ENCODE measurements at regions not wholly inside any gene's neighbourhood (a gene's known extent, or its start where the extent isn't known, plus 50 kb on each side); places are given as distances from the start of the nearest gene placed in this dataset.
"Not testable (repeated sequence)": the region's sequence is repeated elsewhere in the genome, so short reads cannot be mapped to it uniquely, and the experiment has no call there.

- DNase-seq (ENCODE audit: low spot score), result no peak
Measured at GRCh38 chr2:7094231-7094741, 177.1 kb downstream of the RNF144A start.

DNA sequence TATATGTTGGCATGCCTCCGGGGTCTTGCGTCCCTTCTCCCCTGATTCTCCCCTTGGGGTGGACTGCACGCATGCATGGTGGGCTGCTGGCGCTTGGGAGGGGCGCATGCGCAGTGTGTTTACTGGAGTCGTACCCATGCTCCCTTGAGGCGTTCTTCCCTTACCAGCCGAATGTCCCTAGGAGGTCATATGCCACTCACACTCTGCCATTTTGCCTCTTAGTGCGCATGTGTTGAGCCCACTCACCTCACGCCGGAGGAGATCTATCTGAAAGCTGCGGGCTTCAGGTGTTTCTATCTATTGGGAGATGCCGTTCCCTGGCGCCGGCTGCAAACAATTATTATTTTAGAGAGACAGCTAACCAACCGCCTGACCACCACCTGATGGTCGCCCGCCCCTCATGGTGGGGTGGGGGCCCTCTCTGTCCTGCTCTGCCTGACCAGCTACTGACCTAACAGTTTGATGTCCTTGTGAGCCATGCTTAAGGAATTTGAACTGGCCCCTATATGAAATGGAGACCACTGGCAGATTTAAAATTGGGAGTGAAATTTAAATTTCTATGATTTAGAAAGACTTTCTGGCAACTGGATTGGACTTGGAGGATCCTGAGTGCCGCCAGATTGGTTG lies 179.6 kb downstream of the RNF144A start:
- DNase-seq (ENCODE audit: low spot score), result no peak

- DNase-seq (ENCODE audit: low spot score), result peak; percentile 79
Measured at GRCh38 chr2:7097353-7097895, 180.2 kb downstream of the RNF144A start.

GRCh38 chr2:7098816-7099215 lies 181.6 kb downstream of the RNF144A start:
- DNase-seq (ENCODE audit: low spot score), result no peak

DNA sequence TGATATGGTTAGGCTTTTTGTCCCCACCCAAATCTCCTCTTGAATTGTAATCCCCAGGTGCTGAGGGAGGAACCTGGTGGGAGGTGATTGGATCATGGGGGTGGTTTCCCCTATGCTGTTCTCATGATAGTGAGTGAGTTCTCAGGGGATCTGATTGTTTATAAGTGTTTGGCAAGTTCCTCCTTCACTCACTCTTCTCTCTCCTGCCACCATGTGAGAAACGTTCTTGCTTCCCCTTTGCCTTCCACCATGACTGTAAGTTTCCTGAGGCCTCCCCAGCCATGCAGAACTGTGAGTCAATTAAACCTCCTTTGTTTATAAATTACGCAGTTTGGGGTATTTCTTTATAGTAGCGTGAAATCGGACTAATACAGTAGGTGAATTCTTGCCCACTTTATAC lies 182.5 kb downstream of the RNF144A start:
- DNase-seq (ENCODE audit: low spot score), result not testable (repeated sequence)

DNA sequence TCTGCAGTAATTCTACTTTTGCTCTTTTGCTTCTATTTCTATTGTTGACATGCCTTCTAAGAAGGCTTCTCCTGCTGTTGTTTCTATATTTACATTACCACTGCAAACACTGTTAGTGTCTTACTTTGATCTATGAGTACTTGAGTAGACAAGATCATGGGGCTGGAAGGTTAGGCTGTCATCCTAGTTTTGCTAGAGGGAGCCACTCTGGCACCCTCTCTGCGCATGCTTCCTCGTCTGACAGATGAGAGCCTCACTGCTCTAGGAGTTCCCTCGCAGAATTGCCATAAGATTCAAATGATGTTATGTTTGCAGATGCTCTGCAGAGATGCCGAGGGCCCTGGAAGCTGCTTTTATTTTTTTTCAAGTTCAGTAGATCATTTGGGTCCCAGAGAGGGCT lies 185.6 kb downstream of the RNF144A start:
- DNase-seq (ENCODE audit: low spot score), result no peak

DNA sequence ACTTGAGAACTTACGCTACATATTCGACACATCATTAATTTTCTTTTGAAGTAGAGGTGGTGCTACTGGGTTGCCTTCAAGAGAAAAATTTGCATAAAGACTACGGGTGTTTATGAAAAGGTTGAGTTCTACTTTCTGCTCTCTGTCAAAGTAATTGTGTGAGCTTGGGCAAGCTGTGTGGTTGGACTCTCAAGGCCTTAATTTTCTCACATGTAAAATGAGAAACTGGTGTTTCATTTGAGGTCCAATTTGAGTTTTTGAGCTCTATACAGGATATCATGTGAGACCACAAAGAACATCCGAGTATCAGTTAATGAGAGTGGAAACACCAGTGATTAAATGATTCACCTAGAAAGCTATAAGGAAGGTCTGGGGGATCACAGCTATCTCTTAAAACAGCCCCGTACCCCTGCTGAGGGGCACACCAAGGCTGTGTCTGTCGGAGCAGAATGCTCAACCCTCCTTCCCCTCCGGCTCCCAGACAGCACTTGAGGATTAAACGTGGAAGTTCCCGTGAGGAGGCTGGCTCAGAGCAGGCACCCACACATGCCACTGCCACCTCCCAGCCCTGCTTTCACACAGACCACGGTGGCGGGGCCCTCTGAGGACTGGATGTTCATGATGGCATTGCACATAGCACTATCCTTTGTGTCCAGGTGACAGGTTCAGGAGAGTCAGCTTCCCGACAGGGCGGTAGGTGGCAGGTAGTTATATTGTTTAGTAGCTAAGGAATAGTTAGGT lies 191.8 kb downstream of the RNF144A start:
- DNase-seq (ENCODE audit: low spot score), result no peak

GRCh38 chr2:7109533-7109885 lies 192.3 kb downstream of the RNF144A start:
- no peak for DNase-seq (ENCODE audit: low spot score)

GRCh38 chr2:7111626-7112025 lies 194.4 kb downstream of the RNF144A start:
- peak; percentile 2 for DNase-seq (ENCODE audit: low spot score)

GRCh38 chr2:7115364-7115763 lies 198.2 kb downstream of the RNF144A start:
- DNase-seq (ENCODE audit: low spot score), result no peak

- DNase-seq (ENCODE audit: low spot score), result no peak
Measured at GRCh38 chr2:7115906-7116305, 198.7 kb downstream of the RNF144A start.

- no peak for DNase-seq (ENCODE audit: low spot score)
Measured at GRCh38 chr2:7116511-7116910, 199.3 kb downstream of the RNF144A start.

DNA sequence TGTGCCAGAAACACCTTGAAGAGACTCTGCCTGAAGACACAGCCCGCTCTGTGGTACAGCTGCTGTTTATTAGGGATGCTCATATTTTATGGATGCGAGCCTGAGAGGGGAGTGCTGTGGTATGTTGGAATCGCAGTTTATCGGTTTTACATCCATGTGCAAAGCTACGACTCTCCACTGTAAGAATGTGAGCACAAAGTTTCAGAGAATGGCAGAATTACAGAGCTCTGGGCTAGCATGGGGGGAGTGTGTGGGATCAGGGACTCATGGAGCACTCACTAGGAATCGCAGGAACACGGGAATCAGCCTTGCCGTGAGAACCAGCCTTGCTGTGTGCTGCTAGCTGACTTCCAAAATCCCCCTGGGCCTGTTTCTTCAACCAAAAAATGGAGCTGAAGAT lies 199.9 kb downstream of the RNF144A start:
- DNase-seq (ENCODE audit: low spot score), result no peak

DNA sequence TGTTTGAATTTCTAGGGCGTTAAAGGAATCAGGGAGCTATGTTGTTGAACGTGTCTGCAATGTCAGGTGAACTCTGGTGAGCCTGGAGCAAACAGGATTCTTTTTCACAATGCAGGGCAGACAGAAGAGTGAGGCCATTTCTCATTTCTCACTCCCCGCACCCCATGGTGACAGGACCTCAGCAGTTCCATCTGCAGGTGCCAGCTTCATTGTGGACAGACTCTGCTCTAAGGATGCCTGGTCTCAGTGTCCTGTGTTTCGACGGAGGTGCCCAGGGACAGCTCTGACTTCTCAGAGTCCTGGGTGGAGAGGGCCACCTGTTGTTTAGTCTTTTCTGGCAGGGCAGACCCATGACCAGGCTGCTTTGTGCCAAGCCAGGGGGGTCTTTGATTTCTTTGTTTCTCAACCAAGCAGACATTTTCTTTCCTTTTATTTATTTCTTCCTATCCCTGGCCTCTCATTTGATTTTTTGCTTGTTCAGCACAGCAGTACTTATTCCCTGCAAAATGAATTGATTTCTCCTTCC lies 201.5 kb downstream of the RNF144A start:
- DNase-seq (ENCODE audit: low spot score), result no peak

DNA sequence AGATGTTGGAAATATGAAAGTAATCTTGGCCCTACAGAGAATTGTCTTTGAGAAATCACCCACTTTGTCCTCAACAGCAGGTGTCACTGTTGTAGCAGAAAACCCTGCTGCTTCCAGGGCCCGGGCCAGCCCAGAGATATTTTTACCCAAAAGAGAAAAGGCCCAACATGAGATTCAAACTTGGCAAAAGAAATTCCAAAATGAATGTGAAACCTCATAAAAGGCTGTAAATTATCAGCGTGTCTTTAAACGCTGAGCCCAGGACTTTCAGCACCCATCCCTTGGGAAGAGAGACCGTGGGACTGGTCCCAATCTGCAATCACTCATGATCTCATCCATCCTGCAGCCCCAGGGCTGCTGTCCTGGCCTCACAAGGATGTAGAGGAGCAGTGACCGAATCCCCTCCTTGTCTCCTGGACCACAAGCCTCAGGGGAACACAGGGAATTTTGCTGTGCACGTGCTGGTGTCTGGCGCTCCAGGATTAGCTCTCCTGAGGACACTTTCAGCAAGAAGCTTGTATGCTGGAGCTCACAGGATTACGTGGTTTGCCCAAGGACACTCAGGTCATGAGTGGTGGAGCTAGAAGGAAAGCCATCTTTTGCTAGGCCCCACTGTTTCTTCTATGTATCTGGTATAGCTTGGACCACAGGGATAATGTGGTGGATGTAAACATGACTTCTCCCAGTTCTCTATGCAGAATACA lies 202.1 kb downstream of the RNF144A start:
- DNase-seq (ENCODE audit: low spot score), result peak; percentile 14

- no peak for DNase-seq (ENCODE audit: low spot score)
Measured at GRCh38 chr2:7121851-7122250, 204.6 kb downstream of the RNF144A start.

DNA sequence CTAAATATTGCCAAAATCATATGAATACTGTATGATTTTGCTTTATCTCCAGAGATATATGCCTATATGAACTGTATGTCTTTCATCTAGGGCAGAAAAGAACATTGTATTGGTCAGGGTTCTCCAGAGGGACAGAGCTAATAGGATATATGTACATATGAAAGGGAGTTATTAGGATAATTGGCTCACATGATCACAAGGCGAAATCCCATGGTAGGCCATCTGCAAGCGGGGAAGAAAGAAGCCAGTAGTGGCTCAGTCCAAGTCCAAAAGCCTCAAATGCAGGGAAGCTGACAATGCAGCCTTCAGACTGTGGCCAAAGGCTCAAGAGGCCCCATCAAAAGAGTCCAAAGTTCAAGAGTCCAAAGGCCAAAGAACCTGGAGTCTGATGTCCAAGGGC lies 209.9 kb downstream of the RNF144A start:
- no peak for DNase-seq (ENCODE audit: low spot score)

- DNase-seq (ENCODE audit: low spot score), result no peak
Measured at GRCh38 chr2:7127687-7128086, 210.5 kb downstream of the RNF144A start.

- DNase-seq (ENCODE audit: low spot score), result no peak
Measured at GRCh38 chr2:7131261-7131660, 214.0 kb downstream of the RNF144A start.

DNA sequence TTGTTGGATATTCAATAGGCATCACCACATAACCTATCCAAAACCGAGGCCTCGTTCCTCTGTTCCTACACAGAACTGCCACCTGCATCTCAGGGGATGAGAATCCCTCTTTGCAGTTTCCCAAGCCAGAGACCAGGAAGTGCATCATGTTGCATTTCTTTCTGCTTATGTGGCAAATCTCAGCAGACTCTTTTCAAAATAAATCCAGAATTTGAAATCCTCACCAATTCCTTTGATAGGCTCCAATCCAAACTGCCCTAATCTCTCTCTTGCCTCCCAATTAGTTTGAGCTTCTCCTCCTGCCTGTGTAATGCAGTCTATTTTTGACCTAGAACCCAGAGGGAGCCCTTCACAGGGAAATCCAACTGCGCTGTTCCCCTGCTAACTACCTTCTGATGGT lies 215.5 kb downstream of the RNF144A start:
- DNase-seq (ENCODE audit: low spot score), result no peak

GRCh38 chr2:7133521-7133920 lies 216.3 kb downstream of the RNF144A start:
- peak; percentile 10 for DNase-seq (ENCODE audit: low spot score)

DNA sequence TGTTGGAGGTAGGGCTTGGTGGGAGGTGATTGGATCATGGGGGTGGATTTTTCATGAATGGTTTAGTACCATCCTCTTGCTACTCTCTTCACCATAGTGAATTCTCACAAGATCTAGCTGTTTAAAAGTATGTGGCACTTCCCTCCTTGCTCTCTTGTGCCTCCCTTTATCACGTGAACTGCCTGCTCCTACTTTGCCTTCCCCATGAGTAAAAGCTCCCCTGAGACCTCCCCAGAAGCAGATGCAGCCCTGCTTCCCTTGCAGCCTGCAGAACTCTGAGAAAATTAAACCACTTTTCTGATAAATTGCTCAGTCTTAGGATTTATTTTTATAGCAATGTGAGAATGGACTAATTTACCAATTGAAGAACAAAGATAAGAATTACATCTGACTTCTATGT lies 223.1 kb downstream of the RNF144A start:
- DNase-seq (ENCODE audit: low spot score), result no peak

All from HT-29 (cell line).